Stimulated activated CD4-positive, alpha-beta T cell treated with anti-CD3 and anti-CD28 coated beads, TNF-alpha, amount 100 ng/mL, for 1 hour (primary cell): ENCODE measurements at regions not wholly inside any gene's neighbourhood (a gene's known extent, or its start where the extent isn't known, plus 50 kb on each side); places are given as distances from the start of the nearest gene placed in this dataset.
A peak's percentile ranks its signal among the peaks of the same experiment; 100 is the strongest.

Source experiments
- DNase-seq, 3 donors: peaks; one replicate each; pipeline ENCODE4 v3.0.0-alpha.2; 2020; ENCODE audit warnings: low read depth in 3 of 3, low spot score in 1 of 3

DNA sequence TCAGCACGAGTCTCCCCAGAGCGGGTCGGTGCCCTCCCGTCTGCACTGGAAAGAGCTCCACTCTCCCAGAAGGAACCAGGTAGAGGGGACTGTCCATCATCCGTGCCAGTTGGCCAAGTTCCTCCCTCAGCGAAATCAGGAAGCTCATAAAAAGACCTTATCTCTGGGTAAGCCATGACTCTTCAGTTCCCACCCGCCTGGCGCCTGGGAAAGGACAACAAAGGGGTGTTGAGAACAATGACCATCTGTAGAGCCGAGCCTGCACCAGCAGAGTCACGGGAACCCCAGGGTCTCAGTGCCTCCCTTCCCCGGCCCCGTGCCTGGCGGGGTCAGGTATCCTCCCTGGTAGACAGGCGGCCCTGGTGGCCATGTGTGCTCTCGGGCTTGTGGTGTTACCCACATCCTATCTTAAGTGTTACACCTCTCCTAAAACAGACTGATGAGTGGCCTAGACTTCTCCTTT lies 190.7 kb downstream of the AXIN2 start:
- DNase-seq, result no peak

DNA sequence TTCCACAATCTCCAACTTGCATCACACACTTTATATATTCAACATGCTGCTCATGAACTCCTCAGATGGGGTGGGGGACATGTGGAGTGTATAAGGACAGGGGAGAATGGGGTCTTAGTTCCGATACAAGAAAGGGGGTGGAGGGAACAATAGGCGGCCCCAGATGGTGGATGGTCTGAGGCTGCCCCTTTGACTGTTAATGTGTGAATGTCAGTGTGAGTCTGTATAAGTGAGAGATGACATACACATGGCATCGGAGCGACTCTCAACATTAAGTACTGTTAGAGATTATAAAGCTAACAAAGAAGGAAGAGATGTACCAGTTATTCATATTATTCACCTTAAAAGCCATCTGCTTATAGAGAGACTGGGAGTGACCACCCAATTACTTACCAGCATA lies 193.1 kb downstream of the AXIN2 start:
- DNase-seq, result no peak

DNA sequence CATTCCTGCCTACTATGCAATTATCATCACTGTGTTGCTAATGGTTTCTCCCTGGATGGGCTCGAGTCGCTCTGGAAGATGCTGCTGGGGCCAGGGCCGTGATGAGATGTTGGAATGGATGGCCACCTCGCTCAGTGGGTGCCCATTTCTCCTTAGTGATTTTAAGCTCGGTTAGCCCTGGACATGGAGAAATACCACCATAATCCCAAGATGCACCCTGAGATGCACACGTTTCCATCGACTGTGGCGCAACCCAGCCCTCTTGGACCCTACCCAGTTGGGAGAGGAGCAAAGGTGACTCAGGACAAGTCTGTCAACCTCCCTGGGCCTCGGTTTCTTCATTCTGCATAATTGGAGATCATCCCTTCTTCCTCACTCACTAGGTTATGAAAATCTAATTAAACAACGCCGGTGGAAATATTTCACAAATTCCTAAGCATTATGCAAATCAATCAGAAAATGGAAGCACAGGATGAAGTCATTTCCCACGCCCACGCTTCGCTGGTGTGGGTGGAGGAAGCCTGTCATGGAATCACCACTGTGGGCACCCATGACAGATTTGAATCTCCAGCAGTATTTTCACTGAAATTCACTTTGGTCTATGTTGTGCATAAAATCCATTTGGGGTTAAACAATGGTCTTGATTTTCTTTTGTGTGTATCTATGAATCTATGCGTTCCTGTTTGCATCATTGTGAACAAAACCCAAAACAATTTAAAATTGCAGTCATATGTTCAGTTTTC lies 195.2 kb downstream of the AXIN2 start:
- DNase-seq, result peak in 1 of 3 donors; percentile 44

DNA sequence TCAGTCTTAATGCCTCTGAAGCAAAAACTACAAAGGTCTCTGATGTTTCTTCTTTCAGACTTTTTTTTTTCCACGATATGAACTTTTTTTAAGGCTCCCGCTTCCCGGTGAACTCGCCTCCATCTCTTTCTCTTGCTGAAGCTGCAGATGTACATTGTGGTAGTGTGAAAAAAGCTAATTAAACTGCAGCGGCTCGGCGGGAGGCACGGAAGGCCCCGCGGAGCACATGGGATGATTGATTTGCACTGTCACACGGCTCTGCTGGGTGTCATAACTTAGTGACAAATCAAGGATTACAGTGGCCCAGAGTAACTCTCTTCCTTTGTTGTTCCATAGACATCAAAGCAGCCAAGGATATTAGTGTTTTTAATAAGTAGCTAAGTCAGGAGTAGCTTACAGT lies 196.3 kb downstream of the AXIN2 start:
- no peak for DNase-seq

DNA sequence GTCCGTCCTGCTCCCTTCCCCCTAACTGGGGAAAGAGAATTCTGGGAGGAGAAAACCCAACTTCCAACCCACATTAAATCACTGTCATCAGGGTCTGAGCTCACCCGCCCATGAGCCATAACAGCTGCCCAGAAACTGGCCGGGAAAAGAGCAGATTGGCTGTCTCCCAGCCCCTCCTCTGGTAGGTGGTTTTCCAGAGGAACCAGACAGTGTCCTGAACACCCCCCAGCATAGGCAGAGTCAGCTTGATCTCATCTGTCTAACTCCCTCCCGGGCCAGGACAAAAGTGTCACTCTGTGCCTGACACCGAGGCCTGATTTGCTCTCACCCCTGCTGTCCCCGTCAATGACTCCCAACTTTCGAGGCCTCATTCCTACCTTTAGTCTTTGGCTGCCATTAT lies 197.0 kb downstream of the AXIN2 start:
- DNase-seq, result no peak

DNA sequence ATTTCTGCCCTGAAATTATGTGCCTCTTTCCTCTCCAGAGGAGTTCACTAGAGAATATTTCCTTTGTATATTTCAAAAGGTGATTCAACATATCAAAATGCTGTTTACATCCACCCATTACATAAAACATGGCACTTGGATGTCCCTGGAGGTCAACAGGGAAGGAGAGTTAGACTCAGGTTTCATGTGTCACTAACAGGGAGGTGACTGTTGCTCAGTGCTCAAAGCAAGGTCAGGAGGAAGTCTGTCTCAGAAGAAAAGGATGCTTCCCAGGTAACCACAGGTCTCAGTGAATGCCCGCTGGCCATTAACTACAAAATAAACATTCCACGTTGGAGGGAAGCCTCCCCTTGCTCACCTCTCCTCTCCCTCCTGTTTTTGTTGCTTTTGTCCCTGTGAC lies 198.6 kb downstream of the AXIN2 start:
- no peak for DNase-seq

DNA sequence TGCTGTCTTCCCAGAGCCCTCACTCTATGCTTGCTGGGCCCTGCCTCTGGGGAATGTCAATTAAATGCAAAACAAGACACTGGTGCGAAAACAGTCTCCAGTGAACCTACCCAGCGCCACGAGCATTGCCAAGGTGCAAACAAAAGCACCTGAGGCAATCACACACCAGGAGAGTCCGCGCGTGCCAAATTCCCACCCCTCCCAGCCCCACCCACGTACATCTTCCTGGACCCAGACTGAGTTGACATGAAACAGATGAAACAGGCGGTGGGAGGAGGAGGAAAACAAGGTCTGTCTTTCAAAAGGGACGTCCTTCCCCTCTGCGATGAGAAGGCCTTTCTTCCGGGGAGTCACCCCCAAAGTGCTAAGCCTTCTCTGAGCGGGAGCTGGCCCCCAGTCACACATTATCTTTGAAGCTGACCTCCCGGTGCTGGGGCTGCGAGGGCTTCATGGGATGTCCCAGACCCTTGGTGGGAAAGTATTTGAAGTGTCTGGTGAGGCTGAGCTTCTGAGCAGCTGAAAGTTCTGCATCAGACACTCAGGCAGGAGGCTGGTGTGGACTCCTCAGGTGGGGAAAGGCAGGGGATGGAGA lies 200.4 kb downstream of the AXIN2 start:
- DNase-seq, result no peak

DNA sequence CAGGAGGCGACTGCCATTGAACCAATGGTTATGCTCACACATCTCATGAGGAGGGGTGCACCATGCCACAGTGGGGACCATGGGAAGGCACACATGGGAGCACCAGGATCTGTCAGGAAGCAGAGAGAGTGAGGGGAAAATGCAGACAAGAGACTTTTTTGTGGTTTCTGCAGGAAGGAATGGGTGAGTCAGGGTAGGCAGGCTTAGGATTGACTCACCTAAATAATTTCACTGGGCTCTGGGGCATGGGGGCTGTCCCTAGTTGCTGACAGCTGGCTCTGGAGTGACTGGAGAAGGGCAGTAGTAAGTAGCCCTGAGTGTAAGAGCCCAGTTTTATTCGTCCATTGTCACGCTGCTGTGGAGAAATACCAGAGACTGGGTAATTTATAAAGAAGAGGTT lies 202.4 kb downstream of the AXIN2 start:
- DNase-seq, result no peak

DNA sequence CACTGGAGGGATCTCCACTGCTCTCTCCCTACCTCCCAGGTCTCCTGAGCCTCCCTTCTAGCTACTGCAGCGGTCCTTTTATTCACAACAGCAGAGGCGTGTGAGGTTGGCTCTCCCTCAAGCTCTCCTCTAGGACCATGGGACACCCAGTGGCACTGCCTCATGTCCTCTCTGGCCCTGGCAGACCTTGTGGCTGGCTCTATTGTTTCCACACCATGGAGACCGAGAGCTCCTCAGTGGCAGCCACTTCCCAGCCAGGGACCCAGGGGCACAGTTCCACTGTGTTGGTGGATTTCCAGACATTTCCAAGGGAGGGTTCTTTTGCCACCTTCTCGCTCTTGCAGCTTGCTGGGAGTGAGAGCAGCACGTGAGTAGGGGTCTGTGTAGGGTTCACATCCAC lies 204.9 kb downstream of the AXIN2 start:
- no peak for DNase-seq

DNA sequence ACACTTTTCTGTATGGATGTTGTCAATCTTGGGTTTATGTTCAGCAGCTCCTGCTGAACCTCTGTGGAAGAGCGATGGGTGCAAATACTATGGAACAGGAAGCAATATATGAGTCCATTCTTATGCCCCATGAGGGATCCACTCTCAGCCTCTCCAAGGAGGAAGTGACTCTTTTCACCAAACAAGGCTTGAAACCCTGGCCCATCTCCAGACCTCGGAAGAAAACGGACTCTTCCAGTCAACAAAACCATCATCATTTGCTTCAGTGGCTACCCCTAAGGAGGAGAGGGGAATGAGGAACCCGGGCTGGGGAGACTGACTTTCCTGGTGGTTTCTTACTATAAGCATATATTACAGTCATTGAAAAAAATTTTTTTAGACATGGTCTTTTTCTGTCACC lies 206.2 kb downstream of the AXIN2 start:
- no peak for DNase-seq

DNA sequence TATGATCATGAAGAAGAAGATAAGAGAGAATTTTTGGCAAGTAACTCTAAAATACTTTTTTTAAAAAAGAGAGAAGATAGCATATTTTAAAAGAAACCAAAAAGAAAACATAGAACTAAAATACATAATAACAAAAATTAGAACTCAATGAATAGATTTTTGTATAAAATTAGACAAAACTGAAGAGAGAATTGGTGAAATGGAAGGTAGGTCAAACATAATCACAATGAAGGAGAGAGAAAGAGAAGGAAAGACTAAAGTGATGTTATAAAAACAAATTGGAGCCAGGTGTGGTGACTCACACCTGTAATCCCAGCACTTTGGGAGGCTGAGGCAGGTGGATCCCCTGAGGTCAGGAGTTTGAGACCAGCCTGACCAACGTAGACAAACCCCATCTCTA lies 211.5 kb downstream of the AXIN2 start:
- DNase-seq, result no peak

DNA sequence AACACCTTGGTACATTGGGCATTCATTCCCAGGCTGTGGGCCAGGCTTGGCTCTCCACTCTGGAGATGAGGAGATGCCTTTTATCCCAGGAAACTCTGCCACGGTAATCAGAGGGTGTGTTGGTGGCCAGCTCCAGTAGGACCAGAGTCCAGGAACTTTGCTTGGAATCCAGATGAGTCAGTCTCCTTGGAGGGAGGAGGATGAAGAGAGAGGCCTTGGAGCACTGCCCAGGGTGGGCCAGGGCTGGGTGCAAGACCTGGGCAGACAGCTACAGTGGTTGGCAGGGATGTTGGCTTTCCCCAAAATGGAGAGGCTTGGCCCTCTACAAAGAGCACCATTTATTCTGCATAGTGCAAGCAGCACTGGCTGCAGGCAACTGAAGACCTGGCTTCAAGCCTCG lies 209.0 kb downstream of the RGS9 start:
- DNase-seq, result no peak

DNA sequence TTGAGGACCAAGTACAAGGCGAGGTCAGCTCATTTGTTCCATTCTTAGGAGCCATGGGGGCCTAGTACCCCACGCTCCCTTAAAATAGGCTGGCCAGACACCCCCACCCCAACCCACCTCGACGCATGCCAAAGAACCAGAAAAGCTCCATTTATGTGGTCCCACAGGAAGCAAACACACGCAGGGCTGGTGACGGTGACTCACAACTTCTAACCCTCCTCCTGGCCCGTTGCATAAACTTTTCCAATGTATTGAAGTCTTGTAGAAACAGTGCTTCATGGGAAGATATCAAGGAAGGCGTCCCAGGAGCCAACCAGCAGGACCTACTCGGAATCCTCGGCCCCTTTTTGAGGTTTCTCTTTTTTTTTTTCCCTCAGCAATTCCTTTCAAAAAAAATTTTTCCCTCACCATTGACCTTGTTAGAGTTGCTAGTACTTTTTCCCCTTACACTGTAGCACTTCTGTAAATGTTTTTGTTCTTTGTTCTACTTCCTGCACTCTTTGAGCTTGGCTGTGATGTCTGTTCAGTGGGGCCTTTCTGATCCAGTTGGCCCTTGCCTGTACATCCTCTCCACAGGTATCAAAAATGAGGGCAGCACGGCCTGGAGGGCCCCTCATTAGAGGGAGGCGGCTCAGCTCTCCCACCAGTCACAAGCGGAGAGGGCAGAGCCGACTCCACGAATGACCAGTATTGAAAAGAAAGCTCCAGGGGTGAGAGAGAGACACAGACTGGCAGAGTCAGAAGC lies 208.3 kb downstream of the RGS9 start:
- DNase-seq, result no peak

DNA sequence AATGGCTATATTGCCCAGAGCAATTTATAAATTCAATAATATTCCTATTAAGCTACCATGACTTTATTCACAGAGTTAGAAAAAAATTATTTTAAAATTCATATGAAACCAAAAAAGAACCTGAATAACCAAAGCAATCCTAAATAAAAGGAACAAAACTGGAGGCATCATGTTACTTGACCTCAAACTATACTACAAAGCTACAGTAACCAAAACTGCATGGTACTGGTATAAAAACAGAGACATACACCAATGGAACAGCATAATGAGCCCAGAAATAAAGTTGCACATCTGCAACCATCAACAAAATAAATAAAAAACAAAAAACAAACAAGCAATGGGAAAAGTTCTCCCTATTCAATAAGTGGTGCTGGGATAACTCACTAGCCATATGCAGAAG lies 203.2 kb downstream of the RGS9 start:
- DNase-seq, result no peak

DNA sequence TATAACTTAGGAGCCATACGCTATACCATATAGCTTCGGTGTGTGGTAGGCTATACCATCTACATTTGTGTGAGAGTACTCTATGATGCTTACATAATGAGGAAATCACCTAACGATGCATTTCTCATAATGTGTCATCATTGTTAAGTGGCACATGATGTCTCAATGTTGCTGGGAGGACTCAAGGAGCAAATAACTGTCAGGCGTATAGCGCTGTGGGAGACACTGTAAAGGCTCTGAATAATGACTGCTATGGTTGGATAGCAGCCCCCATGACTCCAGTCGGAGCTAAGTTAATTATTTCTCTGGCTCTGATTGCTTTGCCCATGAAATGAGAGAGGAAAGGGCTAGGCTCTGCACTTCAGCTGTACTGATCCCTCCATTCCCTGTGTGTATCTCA lies 197.2 kb downstream of the RGS9 start:
- no peak for DNase-seq

DNA sequence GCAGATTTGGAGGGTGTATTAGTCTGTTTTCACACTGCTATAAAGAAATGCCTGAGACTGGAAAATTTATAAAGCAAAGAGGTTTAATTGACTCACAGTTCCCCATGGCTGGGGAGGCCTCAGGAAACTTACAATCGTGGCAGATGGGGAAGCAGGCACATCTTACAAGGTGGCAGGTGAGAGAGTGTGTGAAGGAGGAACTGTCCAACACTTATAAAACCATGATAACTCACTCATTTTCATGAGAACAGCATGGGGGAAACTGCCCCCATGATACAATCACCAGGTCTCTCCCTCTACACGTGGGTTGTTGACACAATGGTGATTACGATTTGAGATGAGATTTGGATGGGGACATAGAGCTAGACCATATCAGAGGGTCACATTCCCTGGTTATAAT lies 195.6 kb downstream of the RGS9 start:
- no peak for DNase-seq

DNA sequence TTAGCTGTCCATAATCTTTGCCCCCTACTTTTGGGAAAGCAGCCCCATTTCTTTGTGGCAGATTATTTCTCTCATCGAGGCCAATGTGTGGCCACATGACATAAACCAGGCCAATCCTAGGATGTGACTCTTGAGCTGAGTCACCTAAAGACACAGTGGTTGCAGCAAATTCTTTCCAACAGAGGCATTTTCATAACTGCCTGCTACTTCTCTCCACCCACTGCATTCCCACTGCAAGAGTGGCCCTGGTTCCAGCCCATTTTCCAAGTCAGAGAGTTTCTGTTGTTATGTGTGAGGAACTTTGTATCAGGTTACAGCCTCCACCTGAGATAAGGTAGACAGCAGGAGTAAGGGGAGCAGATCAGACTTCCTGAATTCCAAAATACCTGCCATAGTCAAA lies 195.2 kb downstream of the RGS9 start:
- DNase-seq, result no peak

DNA sequence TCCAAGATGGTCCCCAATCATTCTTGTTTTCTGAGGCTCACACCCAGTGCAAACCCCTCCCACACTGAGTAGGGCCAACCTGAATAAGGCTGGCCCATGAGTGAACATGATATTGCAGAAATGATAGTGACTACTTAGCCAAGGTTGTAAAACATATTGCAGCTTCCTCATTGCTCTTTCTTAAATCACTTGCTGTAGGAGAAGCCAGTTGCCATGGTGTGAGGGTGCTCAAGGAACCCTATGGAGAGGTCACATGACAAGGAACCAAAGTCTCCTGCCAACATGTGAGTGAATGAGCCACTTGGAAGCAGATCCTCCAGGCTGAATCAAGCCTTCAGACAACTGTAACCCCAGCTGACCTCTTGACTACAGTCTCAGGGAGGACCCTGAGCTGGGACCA lies 191.4 kb downstream of the RGS9 start:
- DNase-seq, result no peak

DNA sequence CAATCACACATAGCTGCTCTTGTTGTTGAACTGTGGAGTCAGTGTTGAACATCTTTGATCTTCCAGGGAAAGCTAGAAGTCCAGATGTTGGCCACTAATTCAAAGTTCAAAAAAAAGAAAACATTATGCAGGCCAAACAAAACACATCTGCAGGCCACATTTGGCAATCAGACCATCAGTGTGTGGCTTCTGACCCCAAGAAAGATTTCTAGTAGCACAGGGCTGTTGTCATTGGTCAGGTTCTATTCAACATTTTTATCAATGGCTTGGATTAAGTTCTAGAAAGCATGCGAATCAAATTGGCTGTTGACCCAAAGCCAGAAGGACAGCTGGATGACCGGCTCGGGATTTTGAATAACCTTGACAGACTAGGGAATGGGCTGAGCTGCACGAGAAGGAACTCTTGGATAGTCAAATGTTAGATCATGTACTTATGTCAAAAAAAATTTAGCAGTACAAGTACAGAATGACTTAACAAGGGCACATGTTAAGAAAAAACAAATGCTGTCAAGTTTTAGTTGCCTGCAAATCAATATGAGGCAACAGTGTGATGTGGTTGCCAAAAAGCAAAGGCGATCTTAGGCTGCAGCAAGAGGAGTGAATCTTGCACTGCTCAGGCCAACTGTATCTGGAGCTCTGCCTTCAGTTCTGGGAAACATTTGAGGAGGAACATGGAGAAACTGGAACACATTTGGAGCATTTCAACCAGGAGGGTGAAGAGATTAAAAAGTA lies 187.6 kb downstream of the RGS9 start:
- DNase-seq, result no peak

DNA sequence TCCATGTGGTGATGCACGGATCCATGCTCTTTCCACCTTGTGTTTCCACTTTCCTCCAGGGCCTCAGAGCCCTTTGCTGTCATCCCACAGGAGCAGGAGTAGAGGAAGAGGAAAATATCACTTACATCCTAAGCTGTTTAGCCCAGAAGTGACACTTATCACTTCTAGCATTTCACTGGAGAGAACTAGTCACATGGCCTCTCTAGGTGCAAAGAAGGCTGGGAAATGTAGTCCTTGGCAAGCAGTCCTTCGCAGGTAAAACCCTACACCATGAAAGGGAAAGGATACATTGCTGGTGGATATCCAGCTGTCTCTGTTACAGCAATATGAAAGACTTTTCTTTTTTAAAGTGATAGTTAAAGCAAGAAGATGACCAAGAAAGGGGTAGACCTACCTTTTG lies 185.9 kb downstream of the RGS9 start:
- DNase-seq, result no peak

DNA sequence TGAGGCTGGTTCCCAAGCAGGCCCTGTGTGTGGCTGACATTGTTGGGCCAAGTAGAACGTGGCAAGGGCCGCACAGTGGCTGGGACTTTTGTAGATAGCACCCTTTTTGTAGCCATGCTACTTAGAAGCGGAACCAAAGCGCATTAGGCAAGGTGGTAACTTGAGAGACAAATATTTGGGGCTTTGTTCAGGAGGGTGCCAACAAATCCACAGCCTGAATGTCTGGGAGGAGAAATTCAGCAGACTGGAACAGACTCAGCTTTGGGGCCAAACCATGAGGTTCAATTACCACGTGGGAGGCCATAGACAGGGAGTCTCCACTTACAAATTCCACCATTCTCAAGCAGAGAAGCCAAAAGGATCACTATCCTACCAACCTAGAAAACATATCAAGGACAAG lies 183.7 kb downstream of the RGS9 start:
- DNase-seq, result no peak

DNA sequence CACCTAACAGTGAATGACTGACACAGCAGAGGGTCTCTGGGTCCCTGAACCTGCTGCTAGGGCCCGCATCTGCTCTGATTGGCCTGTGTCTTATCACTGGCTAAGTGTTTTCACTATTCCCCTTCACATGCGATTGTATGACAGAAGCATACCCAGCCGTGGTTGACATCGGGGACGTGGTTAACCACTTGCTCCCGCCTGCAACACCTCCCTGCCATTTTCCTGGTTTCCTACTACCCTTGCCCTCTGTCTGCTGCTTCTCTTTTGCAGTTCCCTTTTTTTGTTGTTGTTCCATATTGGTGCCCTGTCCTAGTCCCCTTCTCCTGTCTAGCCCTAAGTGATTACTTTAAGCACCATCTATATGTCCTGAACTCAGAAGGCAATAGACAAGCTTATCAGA lies 177.0 kb downstream of the RGS9 start:
- DNase-seq, result no peak
